Lung (tissue), 11 donors: ENCODE measurements at regions not wholly inside any gene's neighbourhood (a gene's known extent, or its start where the extent isn't known, plus 50 kb on each side); places are given as distances from the start of the nearest gene placed in this dataset.

ENCODE experiments used
- ATAC-seq: fragments of 200-7000 bp; cut with Tn5 transposase; one replicate; pipeline ENCODE4 v1.9.1; 2020; ENCODE audit warnings: moderate number of reproducible peaks; ENCODE audit not compliant: insufficient read depth, low FRiP score
- DNase-seq, 3 donors: peaks; one replicate each; pipeline ENCODE4 v3.0.0-alpha.2; 2013 to 2017
- H3K27ac ChIP-seq, 2 donors: one replicate each; pipeline ENCODE4 v1.5.1; 2013; ENCODE audit warnings: mild to moderate bottlenecking in 2 of 2, moderate library complexity in 2 of 2, control low read depth in 1 of 2, inconsistent platforms in 1 of 2, low read depth in 1 of 2, low read length in 1 of 2
- H3K27me3 ChIP-seq, 3 donors: one replicate each; pipeline ENCODE4 v1.5.1; 2013; ENCODE audit warnings: low read length in 2 of 3; ENCODE audit not compliant: control insufficient read depth in 3 of 3, insufficient read depth in 3 of 3
- H3K36me3 ChIP-seq, 4 donors: one replicate each; pipeline ENCODE4 v1.5.1; 2013; ENCODE audit warnings: low read length in 4 of 4, mild to moderate bottlenecking in 1 of 4, moderate library complexity in 1 of 4; ENCODE audit not compliant: control insufficient read depth in 4 of 4, insufficient read depth in 4 of 4
- H3K4me1 ChIP-seq, 5 donors: one replicate each; pipeline ENCODE4 v1.5.1; 2013; ENCODE audit warnings: low read length in 5 of 5, mild to moderate bottlenecking in 2 of 5, moderate library complexity in 1 of 5; ENCODE audit not compliant: control insufficient read depth in 5 of 5, insufficient read depth in 5 of 5
- H3K4me3 ChIP-seq: one replicate; pipeline ENCODE4 v1.5.1; 2013; ENCODE audit warnings: mild to moderate bottlenecking, control low read depth, moderate library complexity
- H3K9ac ChIP-seq, 2 donors: one replicate each; pipeline ENCODE4 v1.5.1; 2013; ENCODE audit warnings: low read length in 2 of 2, control low read depth in 1 of 2; ENCODE audit not compliant: insufficient read depth in 1 of 2
- H3K9me3 ChIP-seq, 4 donors: one replicate each; pipeline ENCODE4 v1.5.1; 2013; ENCODE audit warnings: low read length in 3 of 4, mild to moderate bottlenecking in 1 of 4, moderate library complexity in 1 of 4; ENCODE audit not compliant: control insufficient read depth in 4 of 4, insufficient read depth in 3 of 4
- CTCF ChIP-seq: IDR thresholded peaks from 2 replicates; pipeline ENCODE4 v1.5.1; 2012; ENCODE audit warnings: mild to moderate bottlenecking; ENCODE audit errors: control extremely low read depth, extremely low read depth
- WGBS, 2 donors: extraction: QIAGEN DNeasy Blood & Tissue Kit; methylation state at CpG; one replicate each; pipeline ENCODE4 v1.1.7; 2013; 5-methylcytosine and 5-hydroxymethylcytosine counted together
- donor health status: control.
- donor health status: control.
- donor health status: Bipolar disorder and iron deficiency.
- donor health status: healthy.
- donor health status: DM: yes; HTN: yes; CAD: no.

DNA sequence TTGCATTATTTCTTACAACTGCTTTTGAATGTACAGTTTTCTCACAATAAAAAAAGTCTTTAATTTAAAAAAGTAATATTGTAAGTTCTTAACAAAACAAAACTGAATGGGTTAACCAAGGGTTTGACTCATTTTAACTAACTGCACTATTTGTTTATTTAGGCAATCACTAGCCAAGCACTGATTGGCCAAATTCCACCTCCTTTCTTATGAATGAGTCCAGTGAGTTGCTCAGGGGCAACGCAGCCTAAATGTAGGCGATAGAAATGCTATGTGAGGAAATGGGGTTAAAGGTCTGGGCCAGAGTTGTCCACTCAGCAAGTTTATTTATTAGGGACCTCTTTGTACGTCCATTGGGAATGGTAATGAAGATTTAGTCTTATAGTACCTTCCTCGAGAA, 89.6 kb upstream of the MAF start:
- 73 to 77% methylated on average over 4 of the region's 4 CpGs for WGBS, 2 donors
- H3K27me3 ChIP-seq, result no peaks in the 10 kb centered on the region
- no peak overlapping the region for H3K27ac ChIP-seq
- H3K4me1 ChIP-seq, result no peaks in the 10 kb centered on the region
- H3K36me3 ChIP-seq, result no peaks in the 10 kb centered on the region
- TF ChIP-seq CTCF, result no peak
- ATAC-seq, result no peak
- no peak for DNase-seq
- no peaks in the 10 kb centered on the region for H3K9me3 ChIP-seq
- no peak overlapping the region for H3K9ac ChIP-seq
- H3K4me3 ChIP-seq, result no peak overlapping the region

- H3K27ac ChIP-seq, result no peak overlapping the region
These were observed 87.0 kb upstream of the MAF start for GRCh38 chr16:79687249-79688130.

GRCh38 chr16:79685871-79686270, 85.3 kb upstream of the MAF start:
- Histone ChIP-seq H3K27me3 (no peaks in the 10 kb centered on the region), H3K27ac (no peak overlapping the region), H3K4me1 (no peaks in the 10 kb centered on the region), H3K9ac (no peak overlapping the region), H3K36me3 (no peaks in the 10 kb centered on the region), H3K9me3 (no peaks in the 10 kb centered on the region), H3K4me3 (no peak overlapping the region)
- no peak for TF ChIP-seq CTCF
- WGBS, 2 donors, result 87 to 95% methylated on average over 3 of the region's 3 CpGs
- ATAC-seq (no peak), DNase-seq (no peak)

More at GRCh38 chr16:79687249-79688130, 87.0 kb upstream of the MAF start:
- Histone ChIP-seq H3K9me3 (no peaks in the 10 kb centered on the region), H3K36me3 (no peaks in the 10 kb centered on the region), H3K4me1 (no peaks in the 10 kb centered on the region), H3K4me3 (no peak overlapping the region), H3K9ac (no peak overlapping the region), H3K27me3 (no peaks in the 10 kb centered on the region)
- TF ChIP-seq CTCF, result no peak
- DNase-seq, result no peak
- 91 to 95% methylated on average over 6 of the region's 6 CpGs for WGBS, 2 donors
- ATAC-seq, result no peak

DNA sequence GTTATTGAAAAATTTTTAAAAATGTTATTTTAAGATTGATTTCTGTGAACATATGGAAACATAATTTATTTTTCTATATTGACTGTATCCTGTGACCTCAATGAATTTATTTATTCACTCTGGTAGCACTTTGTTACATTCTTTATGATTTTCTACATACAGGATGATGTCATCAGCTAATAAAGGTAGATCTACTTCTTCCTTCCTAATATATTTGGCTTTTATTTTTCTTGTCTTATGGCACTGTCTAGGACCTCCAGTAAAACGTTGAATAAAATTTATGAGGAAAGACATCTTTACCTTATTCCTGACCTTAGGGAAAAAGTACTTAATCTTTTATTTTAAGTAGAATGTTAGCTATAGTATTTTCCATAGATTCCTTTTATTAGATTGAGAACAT, 78.8 kb upstream of the MAF start:
- H3K4me3 ChIP-seq, result no peak overlapping the region
- ATAC-seq, result no peak
- no peaks in the 10 kb centered on the region for H3K27me3 ChIP-seq
- no peak for DNase-seq
- H3K9me3 ChIP-seq, result peaks cover 0 to 1% (median 0%) of the 10 kb centered on the region in 4 donors
- H3K36me3 ChIP-seq, result no peaks in the 10 kb centered on the region
- WGBS, 2 donors, result 59 to 78% methylated on average over 1 of the region's 1 CpG
- no peak for TF ChIP-seq CTCF
- no peak overlapping the region for H3K27ac ChIP-seq
- H3K4me1 ChIP-seq, result no peaks in the 10 kb centered on the region
- H3K9ac ChIP-seq, result no peak overlapping the region
